PC-9 (cell line): ENCODE measurements at regions not wholly inside any gene's neighbourhood (a gene's known extent, or its start where the extent isn't known, plus 50 kb on each side); places are given as distances from the start of the nearest gene placed in this dataset.

Source experiments
- BruUV-seq: library from RNA; stranded (reverse); fragments of 400-500 nt; replicated peaks from 2 replicates; lab custom pipeline; 2021; lab: Mats Ljungman, UMichigan
- CTCF ChIA-PET: fragments of 300-600 bp; sonication (Branson Sonifier 250); formaldehyde crosslinking; loops from one replicate; lab custom pipeline; 2022; ENCODE audit warnings: antibody characterized with exemption; lab: Charles Lee
- POLR2A ChIA-PET: fragments of 300-600 bp; sonication (Branson Sonifier 250); formaldehyde crosslinking; loops from one replicate; lab custom pipeline; 2022; ENCODE audit warnings: antibody characterized with exemption; ENCODE audit not compliant: unreplicated experiment; lab: Charles Lee
- DNase-seq, 2 experiments: peaks; one replicate each; pipeline versions ENCODE4 v3.0.0 to v3.0.0-alpha.2; 2015 to 2022; ENCODE audit warnings: mixed read lengths in 1 of 2
- H2AFZ ChIP-seq: fragments of 200-600 bp; sonication (generic); 2 replicates; pipeline ENCODE4 v1.8.1; 2017; ENCODE audit warnings: antibody characterized with exemption
- H3F3A ChIP-seq: fragments of 200-600 bp; sonication (generic); 2 replicates; pipeline ENCODE4 v1.8.1; 2017; ENCODE audit warnings: antibody characterized with exemption, mild to moderate bottlenecking, low read depth; ENCODE audit not compliant: insufficient read depth
- H3K27ac ChIP-seq: fragments of 200-600 bp; sonication (generic); 2 replicates; pipeline ENCODE4 v1.6.1; 2016; ENCODE audit warnings: mixed run types
- H3K27me3 ChIP-seq: fragments of 200-600 bp; sonication (generic); 2 replicates; pipeline ENCODE4 v1.6.1; 2016; ENCODE audit warnings: low read depth, mixed run types; ENCODE audit not compliant: insufficient read depth
- H3K36me3 ChIP-seq: fragments of 200-600 bp; sonication (generic); 2 replicates; pipeline ENCODE4 v1.6.1; 2016; ENCODE audit warnings: low read depth, mixed run types
- H3K4me1 ChIP-seq: fragments of 200-600 bp; sonication (generic); replicated peaks from 2 replicates; pipeline ENCODE4 v1.6.1; 2016; ENCODE audit warnings: mixed run types; ENCODE audit not compliant: insufficient read depth
- H3K4me2 ChIP-seq: fragments of 200-600 bp; sonication (generic); 2 replicates; pipeline ENCODE4 v1.6.1; 2017; ENCODE audit warnings: mixed run types
- H3K4me3 ChIP-seq: fragments of 200-600 bp; sonication (generic); 2 replicates; pipeline ENCODE4 v1.6.1; 2016; ENCODE audit warnings: mixed run types
- H3K79me2 ChIP-seq: fragments of 200-600 bp; sonication (generic); 2 replicates; pipeline ENCODE4 v1.6.1; 2017; ENCODE audit warnings: low read depth, mixed run types
- H3K9me2 ChIP-seq: fragments of 200-600 bp; sonication (generic); 2 replicates; pipeline ENCODE4 v1.8.1; 2017; ENCODE audit warnings: mild to moderate bottlenecking; ENCODE audit not compliant: insufficient read depth
- H3K9me3 ChIP-seq: fragments of 200-600 bp; sonication (generic); 2 replicates; pipeline ENCODE4 v1.8.1; 2016; ENCODE audit warnings: low read depth; ENCODE audit not compliant: insufficient read depth
- H4K20me1 ChIP-seq: fragments of 200-600 bp; sonication (generic); 2 replicates; pipeline ENCODE4 v1.8.1; 2017; ENCODE audit not compliant: insufficient read depth
- EZH2 ChIP-seq: fragments of 200-600 bp; sonication (generic); IDR thresholded peaks from 2 replicates; pipeline ENCODE4 v1.8.0; 2017; ENCODE audit warnings: antibody characterized with exemption, low read depth
- intact Hi-C: fragments of 100-400 bp; cut with micrococcal nuclease; formaldehyde crosslinking; loops from one replicate; pipeline ENCODE4 v1.10.0; 2022; ENCODE audit not compliant: unreplicated experiment
- TF ChIP-seq, protein P1 (sequence below): fragments of 200-600 bp; sonication (generic); conservative IDR thresholded peaks from 2 replicates; pipeline ENCODE4 v1.6.1; 2017; ENCODE audit warnings: mixed run types, antibody characterized with exemption, mild to moderate bottlenecking, moderate library complexity

GRCh38 chr15:55126111-55126510 lies 70.6 kb downstream of the RSL24D1 start:
- H3K79me2 ChIP-seq: no peaks in the 10 kb centered on the region
- H2AFZ ChIP-seq: no peak overlapping the region
- H3K36me3 ChIP-seq: no peaks in the 10 kb centered on the region
- ChIA-PET POLR2A (no interaction called here), CTCF (no interaction called here)
- DNase-seq: no peak
- no TSS peak for BruUV-seq
- no peak overlapping the region for H3K27ac ChIP-seq
- no peaks in the 10 kb centered on the region for H3K9me2 ChIP-seq
- no peak overlapping the region for H3K4me2 ChIP-seq
- H3K9me3 ChIP-seq: no peaks in the 10 kb centered on the region
- TF ChIP-seq, protein P1, sequence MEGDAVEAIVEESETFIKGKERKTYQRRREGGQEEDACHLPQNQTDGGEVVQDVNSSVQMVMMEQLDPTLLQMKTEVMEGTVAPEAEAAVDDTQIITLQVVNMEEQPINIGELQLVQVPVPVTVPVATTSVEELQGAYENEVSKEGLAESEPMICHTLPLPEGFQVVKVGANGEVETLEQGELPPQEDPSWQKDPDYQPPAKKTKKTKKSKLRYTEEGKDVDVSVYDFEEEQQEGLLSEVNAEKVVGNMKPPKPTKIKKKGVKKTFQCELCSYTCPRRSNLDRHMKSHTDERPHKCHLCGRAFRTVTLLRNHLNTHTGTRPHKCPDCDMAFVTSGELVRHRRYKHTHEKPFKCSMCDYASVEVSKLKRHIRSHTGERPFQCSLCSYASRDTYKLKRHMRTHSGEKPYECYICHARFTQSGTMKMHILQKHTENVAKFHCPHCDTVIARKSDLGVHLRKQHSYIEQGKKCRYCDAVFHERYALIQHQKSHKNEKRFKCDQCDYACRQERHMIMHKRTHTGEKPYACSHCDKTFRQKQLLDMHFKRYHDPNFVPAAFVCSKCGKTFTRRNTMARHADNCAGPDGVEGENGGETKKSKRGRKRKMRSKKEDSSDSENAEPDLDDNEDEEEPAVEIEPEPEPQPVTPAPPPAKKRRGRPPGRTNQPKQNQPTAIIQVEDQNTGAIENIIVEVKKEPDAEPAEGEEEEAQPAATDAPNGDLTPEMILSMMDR: no peak
- TF ChIP-seq EZH2: no peak
- intact Hi-C loops: no loop called here
- no peaks in the 10 kb centered on the region for H3F3A ChIP-seq
- no peaks in the 10 kb centered on the region for H3K4me1 ChIP-seq
- H4K20me1 ChIP-seq: no peaks in the 10 kb centered on the region
- H3K4me3 ChIP-seq: no peak overlapping the region
- H3K27me3 ChIP-seq: peaks cover 3% of the 10 kb centered on the region; the same call in 1 of the 2 replicates

GRCh38 chr15:55124616-55125015 lies 72.1 kb downstream of the RSL24D1 start:
- Histone ChIP-seq H3K27me3 (peaks cover 3% of the 10 kb centered on the region; the same call in 1 of the 2 replicates), H3K9me3 (no peaks in the 10 kb centered on the region), H2AFZ (no peak overlapping the region), H4K20me1 (no peaks in the 10 kb centered on the region), H3F3A (no peaks in the 10 kb centered on the region), H3K4me2 (no peak overlapping the region), H3K9me2 (no peaks in the 10 kb centered on the region), H3K4me3 (no peak overlapping the region), H3K36me3 (no peaks in the 10 kb centered on the region), H3K79me2 (no peaks in the 10 kb centered on the region), H3K4me1 (no peaks in the 10 kb centered on the region), H3K27ac (no peak overlapping the region)
- TF ChIP-seq, protein P1: no peak
- TF ChIP-seq EZH2: no peak
- DNase-seq: no peak
- CTCF ChIA-PET: interaction anchor here (0.6 kb wide), 1 partner anchor 16 kb away, joined by 7 read pairs; no protein-coding TSS in a partner anchor
- POLR2A ChIA-PET: no interaction called here
- intact Hi-C loops: no loop called here
- no TSS peak for BruUV-seq

DNA sequence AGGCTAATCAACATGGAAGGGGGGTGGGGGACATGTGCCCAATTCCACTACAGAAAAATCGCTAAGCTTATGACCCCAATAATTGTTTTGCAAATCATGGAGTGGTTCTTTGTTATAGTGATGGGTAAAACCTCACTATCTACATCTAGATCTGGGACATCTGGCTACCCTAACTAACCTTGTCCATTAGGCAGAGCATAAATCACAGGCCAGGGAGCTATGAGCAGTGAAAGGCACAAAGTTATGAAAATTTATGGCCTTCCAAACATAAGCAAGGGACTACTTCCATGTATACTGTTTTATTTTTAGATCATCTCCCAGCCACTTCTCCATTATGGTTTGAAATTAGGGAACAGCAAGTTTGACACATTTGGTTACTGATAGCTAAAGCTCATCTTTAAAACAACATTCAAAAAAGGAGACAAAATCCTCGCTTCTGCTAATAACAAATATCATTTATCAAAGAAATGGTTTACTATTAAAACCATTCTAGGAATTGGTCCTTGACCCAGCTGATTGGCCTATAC lies 78.3 kb downstream of the RSL24D1 start:
- Histone ChIP-seq H3K4me2 (no peak overlapping the region), H3K9me2 (no peaks in the 10 kb centered on the region), H3K79me2 (no peaks in the 10 kb centered on the region), H3K9me3 (no peaks in the 10 kb centered on the region), H3K4me1 (no peaks in the 10 kb centered on the region), H3K4me3 (no peak overlapping the region), H3K36me3 (no peaks in the 10 kb centered on the region), H3K27ac (no peak overlapping the region), H4K20me1 (no peaks in the 10 kb centered on the region), H3K27me3 (0 out of 2 replicates have a peak, but pooled peaks cover 3% of the 10 kb centered on the region), H3F3A (no peaks in the 10 kb centered on the region), H2AFZ (no peak overlapping the region)
- POLR2A ChIA-PET: interaction anchor here (0.6 kb wide), 1 partner anchor 265 kb away, joined by 6 read pairs; no protein-coding TSS in a partner anchor
- no TSS peak for BruUV-seq
- no peak for DNase-seq
- intact Hi-C loops: no loop called here
- CTCF ChIA-PET: no interaction called here
- TF ChIP-seq, protein P1: no peak
- no peak for TF ChIP-seq EZH2
